Skeletal muscle tissue (tissue), 3 donors: ENCODE measurements at regions not wholly inside any gene's neighbourhood (a gene's known extent, or its start where the extent isn't known, plus 50 kb on each side); places are given as distances from the start of the nearest gene placed in this dataset.

Experiments
- H3K27ac ChIP-seq: one replicate; pipeline ENCODE4 v1.7.0; 2013; ENCODE audit warnings: mild to moderate bottlenecking, low read depth, low read length, inconsistent platforms
- H3K27me3 ChIP-seq, 3 donors: one replicate each; pipeline ENCODE4 v1.7.0; 2013; ENCODE audit warnings: low read length in 3 of 3; ENCODE audit not compliant: control insufficient read depth in 3 of 3, insufficient read depth in 3 of 3
- H3K36me3 ChIP-seq, 3 donors: one replicate each; pipeline ENCODE4 v1.7.0; 2013; ENCODE audit warnings: low read length in 3 of 3; ENCODE audit not compliant: control insufficient read depth in 3 of 3, insufficient read depth in 3 of 3
- H3K4me1 ChIP-seq, 3 donors: one replicate each; pipeline ENCODE4 v1.7.0; 2013; ENCODE audit warnings: low read length in 3 of 3, mild to moderate bottlenecking in 3 of 3; ENCODE audit not compliant: control insufficient read depth in 3 of 3, insufficient read depth in 3 of 3
- H3K4me3 ChIP-seq, 3 donors: one replicate each; pipeline ENCODE4 v1.7.0; 2013; ENCODE audit warnings: low read length in 3 of 3
- H3K9ac ChIP-seq, 3 donors: one replicate each; pipeline ENCODE4 v1.7.0; 2013; ENCODE audit warnings: low read length in 3 of 3, mild to moderate bottlenecking in 3 of 3, moderate library complexity in 2 of 3, low read depth in 1 of 3
- H3K9me3 ChIP-seq, 3 donors: one replicate each; pipeline ENCODE4 v1.7.0; 2013; ENCODE audit warnings: low read length in 3 of 3; ENCODE audit not compliant: control insufficient read depth in 3 of 3
- donor health status: Osteomylitis.

- H3K4me1 ChIP-seq = no peaks in the 10 kb centered on the region
- no peaks in the 10 kb centered on the region for H3K36me3 ChIP-seq
- H3K9ac ChIP-seq = no peak overlapping the region
- no peaks in the 10 kb centered on the region for H3K9me3 ChIP-seq
- no peak overlapping the region for H3K4me3 ChIP-seq
- H3K27me3 ChIP-seq = no peaks in the 10 kb centered on the region
- H3K27ac ChIP-seq = no peak overlapping the region
Observed at GRCh38 chr13:66040506-66040905, 1189.6 kb downstream of the PCDH9 start.

GRCh38 chr13:66037096-66037495 lies 1193.0 kb downstream of the PCDH9 start:
- no peak overlapping the region for H3K4me3 ChIP-seq

GRCh38 chr13:66036636-66037035 lies 1193.5 kb downstream of the PCDH9 start:
- H3K9me3 ChIP-seq = no peaks in the 10 kb centered on the region
- no peaks in the 10 kb centered on the region for H3K36me3 ChIP-seq
- no peak overlapping the region for H3K4me3 ChIP-seq
- H3K4me1 ChIP-seq = no peaks in the 10 kb centered on the region
- H3K27ac ChIP-seq = no peak overlapping the region
- H3K27me3 ChIP-seq = no peaks in the 10 kb centered on the region
- H3K9ac ChIP-seq = no peak overlapping the region

More at GRCh38 chr13:66037096-66037495, 1193.0 kb downstream of the PCDH9 start:
- Histone ChIP-seq H3K9me3 (no peaks in the 10 kb centered on the region), H3K36me3 (no peaks in the 10 kb centered on the region), H3K27ac (no peak overlapping the region), H3K4me1 (no peaks in the 10 kb centered on the region), H3K27me3 (no peaks in the 10 kb centered on the region), H3K9ac (no peak overlapping the region)

GRCh38 chr13:66036024-66036614 lies 1194.0 kb downstream of the PCDH9 start:
- H3K4me1 ChIP-seq = no peaks in the 10 kb centered on the region
- H3K27me3 ChIP-seq = no peaks in the 10 kb centered on the region
- no peak overlapping the region for H3K9ac ChIP-seq
- no peak overlapping the region for H3K27ac ChIP-seq
- no peak overlapping the region for H3K4me3 ChIP-seq
- H3K9me3 ChIP-seq = no peaks in the 10 kb centered on the region
- H3K36me3 ChIP-seq = no peaks in the 10 kb centered on the region

GRCh38 chr13:66033924-66034323 lies 1196.2 kb downstream of the PCDH9 start:
- Histone ChIP-seq H3K36me3 (no peaks in the 10 kb centered on the region), H3K27ac (no peak overlapping the region), H3K9me3 (no peaks in the 10 kb centered on the region), H3K4me1 (no peaks in the 10 kb centered on the region), H3K27me3 (no peaks in the 10 kb centered on the region), H3K9ac (no peak overlapping the region), H3K4me3 (no peak overlapping the region)

- Histone ChIP-seq H3K27ac (no peak overlapping the region), H3K27me3 (no peaks in the 10 kb centered on the region), H3K36me3 (no peaks in the 10 kb centered on the region), H3K4me3 (no peak overlapping the region), H3K9ac (no peak overlapping the region), H3K4me1 (no peaks in the 10 kb centered on the region), H3K9me3 (no peaks in the 10 kb centered on the region)
Observed at GRCh38 chr13:66021846-66022245, 1208.3 kb downstream of the PCDH9 start.

GRCh38 chr13:66014771-66015170 lies 1215.4 kb downstream of the PCDH9 start:
- no peak overlapping the region for H3K9ac ChIP-seq

GRCh38 chr13:66009241-66009640 lies 1220.9 kb downstream of the PCDH9 start:
- Histone ChIP-seq H3K4me1 (no peaks in the 10 kb centered on the region), H3K27ac (no peak overlapping the region), H3K27me3 (no peaks in the 10 kb centered on the region), H3K36me3 (no peaks in the 10 kb centered on the region), H3K4me3 (no peak overlapping the region), H3K9me3 (no peaks in the 10 kb centered on the region), H3K9ac (no peak overlapping the region)

More at GRCh38 chr13:66014771-66015170, 1215.4 kb downstream of the PCDH9 start:
- no peaks in the 10 kb centered on the region for H3K4me1 ChIP-seq
- no peaks in the 10 kb centered on the region for H3K36me3 ChIP-seq
- no peak overlapping the region for H3K27ac ChIP-seq
- no peak overlapping the region for H3K4me3 ChIP-seq
- no peaks in the 10 kb centered on the region for H3K27me3 ChIP-seq
- H3K9me3 ChIP-seq = no peaks in the 10 kb centered on the region

GRCh38 chr13:66003558-66003957 lies 1226.6 kb downstream of the PCDH9 start:
- H3K27me3 ChIP-seq = no peaks in the 10 kb centered on the region
- no peaks in the 10 kb centered on the region for H3K9me3 ChIP-seq
- no peak overlapping the region for H3K27ac ChIP-seq
- no peaks in the 10 kb centered on the region for H3K4me1 ChIP-seq
- H3K4me3 ChIP-seq = no peak overlapping the region
- no peaks in the 10 kb centered on the region for H3K36me3 ChIP-seq
- no peak overlapping the region for H3K9ac ChIP-seq

- H3K4me1 ChIP-seq = no peaks in the 10 kb centered on the region
- no peak overlapping the region for H3K4me3 ChIP-seq
- no peaks in the 10 kb centered on the region for H3K9me3 ChIP-seq
- H3K27me3 ChIP-seq = no peaks in the 10 kb centered on the region
- H3K27ac ChIP-seq = no peak overlapping the region
- no peaks in the 10 kb centered on the region for H3K36me3 ChIP-seq
- no peak overlapping the region for H3K9ac ChIP-seq
Observed at GRCh38 chr13:66001140-66001539, 1229.0 kb downstream of the PCDH9 start.
